HCT116 (cell line): ENCODE measurements at regions not wholly inside any gene's neighbourhood (a gene's known extent, or its start where the extent isn't known, plus 50 kb on each side); places are given as distances from the start of the nearest gene placed in this dataset.

Experiments used
- ATAC-seq: fragments of 200-7000 bp; cut with Tn5 transposase; 2 replicates; pipeline ENCODE4 v1.9.1; 2020; ENCODE audit warnings: mild to moderate bottlenecking, moderate library complexity
- BruUV-seq: library from RNA; stranded (reverse); fragments of 400-500 nt; replicated peaks from 2 replicates; lab custom pipeline; 2021; lab: Mats Ljungman, UMichigan
- CTCF ChIA-PET: fragments of 300-600 bp; sonication (Branson Sonifier 250); formaldehyde crosslinking; loops from one replicate; lab custom pipeline; 2021; ENCODE audit warnings: antibody characterized with exemption; lab: Charles Lee
- POLR2A ChIA-PET: fragments of 300-600, 350-600 bp; sonication (Branson Sonifier 250); formaldehyde crosslinking; loops from one replicate; lab custom pipeline; 2021; ENCODE audit warnings: antibody characterized with exemption; lab: Charles Lee
- RAD21 ChIA-PET, 2 experiments: fragments of 300-600 bp; sonication (Branson Sonifier 250); formaldehyde crosslinking; loops; one replicate each; lab custom pipeline; 2023; ENCODE audit warnings: low total read pairs in 2 of 2; ENCODE audit not compliant: uncharacterized antibody in 2 of 2, unreplicated experiment in 2 of 2, low non-redundant PET in 1 of 2; lab: Charles Lee
- DNase-seq: peaks from one replicate; pipeline ENCODE4 v3.0.0-alpha.2; 2010; ENCODE audit warnings: low read depth, low spot score
- H2AFZ ChIP-seq: fragments of 200-600 bp; shearing (Covaris generic), sonication (generic); 2 replicates; pipeline ENCODE4 v1.6.1; 2017; ENCODE audit warnings: low read depth, mixed run types, mixed read lengths, antibody characterized with exemption, low read length; ENCODE audit not compliant: poor library complexity, severe bottlenecking
- H3K27ac ChIP-seq: 2 replicates; pipeline ENCODE4 v1.5.1; 2012; ENCODE audit warnings: low read depth, low read length
- H3K27me3 ChIP-seq: fragments of 200-600 bp; sonication (generic); 2 replicates; pipeline ENCODE4 v1.6.1; 2016; ENCODE audit warnings: mixed run types, low read length, mixed read lengths; ENCODE audit not compliant: insufficient read depth
- H3K36me3 ChIP-seq, 2 experiments: fragments of 200-500 bp in 1 of 2; fragments of 200-600 bp in 1 of 2; sonication (Bioruptor generic) in 1 of 2; sonication (generic) in 1 of 2; 2 replicates each; pipeline versions ENCODE4 v1.5.1 to v1.6.1; 2014 to 2016; ENCODE audit warnings: low read length in 2 of 2, inconsistent platforms in 1 of 2, mixed read lengths in 1 of 2, mixed run types in 1 of 2; ENCODE audit not compliant: insufficient read depth in 2 of 2, control insufficient read depth in 1 of 2
- H3K4me1 ChIP-seq, 2 experiments: fragments of 200-600 bp in 1 of 2; sonication (generic) in 1 of 2; 2 replicates each; pipeline versions ENCODE4 v1.5.1 to v1.6.1; 2012 to 2017; ENCODE audit warnings: low read length in 2 of 2, inconsistent platforms in 1 of 2, mild to moderate bottlenecking in 1 of 2, mixed read lengths in 1 of 2, mixed run types in 1 of 2, moderate library complexity in 1 of 2; ENCODE audit not compliant: insufficient read depth in 2 of 2, control insufficient read depth in 1 of 2
- H3K4me2 ChIP-seq: fragments of 200-600 bp; sonication (generic); 2 replicates; pipeline ENCODE4 v1.6.1; 2017; ENCODE audit warnings: mixed run types, low read length, mixed read lengths
- H3K4me3 ChIP-seq, 2 experiments: fragments of 200-600 bp in 1 of 2; sonication (generic) in 1 of 2; replicated peaks in 1 of 2; 2 replicates each; pipeline ENCODE4 v1.5.1; 2011 to 2016; ENCODE audit warnings: low read length in 2 of 2, control low read depth in 1 of 2, low read depth in 1 of 2, mild to moderate bottlenecking in 1 of 2, mixed read lengths in 1 of 2, mixed run types in 1 of 2
- H3K79me2 ChIP-seq: fragments of 200-600 bp; sonication (generic); 2 replicates; pipeline ENCODE4 v1.6.1; 2017; ENCODE audit warnings: mild to moderate bottlenecking, mixed run types, low read length, moderate library complexity, mixed read lengths; ENCODE audit not compliant: insufficient read depth
- H3K9ac ChIP-seq: fragments of 200-600 bp; sonication (generic); 2 replicates; pipeline ENCODE4 v1.6.1; 2016; ENCODE audit warnings: low read length, mixed read lengths
- H3K9me2 ChIP-seq: fragments of 200-600 bp; sonication (generic), shearing (Covaris generic); 2 replicates; pipeline ENCODE4 v1.6.1; 2017; ENCODE audit warnings: mixed run types, mild to moderate bottlenecking, moderate library complexity; ENCODE audit not compliant: insufficient read depth
- H3K9me3 ChIP-seq, 2 experiments: fragments of 200-500 bp in 1 of 2; fragments of 200-600 bp in 1 of 2; sonication (Bioruptor generic) in 1 of 2; sonication (generic) in 1 of 2; 2 replicates each; pipeline ENCODE4 v1.6.1; 2014 to 2017; ENCODE audit warnings: low read length in 2 of 2, mixed read lengths in 2 of 2, inconsistent platforms in 1 of 2, low read depth in 1 of 2, mild to moderate bottlenecking in 1 of 2, mixed run types in 1 of 2, moderate library complexity in 1 of 2; ENCODE audit not compliant: control insufficient read depth in 1 of 2, insufficient read depth in 1 of 2
- H4K20me1 ChIP-seq: fragments of 200-600 bp; sonication (generic), shearing (Covaris generic); 2 replicates; pipeline ENCODE4 v1.6.1; 2017; ENCODE audit warnings: mixed run types, mild to moderate bottlenecking, moderate library complexity; ENCODE audit not compliant: insufficient read depth
- CEBPB ChIP-seq: IDR thresholded peaks from 2 replicates; pipeline ENCODE4 v1.6.1; 2012; ENCODE audit warnings: low read depth
- EGR1 ChIP-seq: IDR thresholded peaks from 2 replicates; pipeline ENCODE4 v1.6.1; 2012; ENCODE audit warnings: low read depth
- ELF1 ChIP-seq: IDR thresholded peaks from 2 replicates; pipeline ENCODE4 v1.6.1; 2012; ENCODE audit warnings: low read depth, borderline replicate concordance
- EZH2 ChIP-seq: fragments of 200-600 bp; sonication (generic); IDR thresholded peaks from 2 replicates; pipeline ENCODE4 v1.6.1; 2017; ENCODE audit warnings: antibody characterized with exemption, mixed run types
- EZH2phosphoT487 ChIP-seq: fragments of 200-600 bp; IDR thresholded peaks from 2 replicates; pipeline ENCODE4 v1.6.1; 2018; ENCODE audit warnings: antibody characterized with exemption, borderline replicate concordance
- FOSL1 ChIP-seq: IDR thresholded peaks from 2 replicates; pipeline ENCODE4 v1.6.1; 2012; ENCODE audit warnings: low read depth
- JUND ChIP-seq: IDR thresholded peaks from 2 replicates; pipeline ENCODE4 v1.6.1; 2012
- RAD21 ChIP-seq: IDR thresholded peaks from 2 replicates; pipeline ENCODE4 v1.6.1; 2012; ENCODE audit warnings: low read depth, mild to moderate bottlenecking
- SP1 ChIP-seq: IDR thresholded peaks from 2 replicates; pipeline ENCODE4 v1.6.1; 2012; ENCODE audit warnings: low read depth
- TCF7L2 ChIP-seq: IDR thresholded peaks from 2 replicates; pipeline ENCODE4 v1.7.0; 2011; ENCODE audit warnings: borderline replicate concordance, inconsistent platforms; ENCODE audit not compliant: insufficient read depth, insufficient read length; ENCODE audit errors: extremely low read depth
- YY1 ChIP-seq: IDR thresholded peaks from 2 replicates; pipeline ENCODE4 v1.6.1; 2011; ENCODE audit warnings: low read length, low read depth, moderate library complexity, mild to moderate bottlenecking; ENCODE audit not compliant: insufficient replicate concordance; ENCODE audit errors: extremely low read depth
- ZFX ChIP-seq: fragments of 450-650 bp; IDR thresholded peaks from 2 replicates; pipeline ENCODE4 v1.6.1; 2017
- ZNF274 ChIP-seq: fragments of 200-500 bp; sonication (Bioruptor generic); IDR thresholded peaks from 2 replicates; pipeline ENCODE4 v1.6.1; 2014; ENCODE audit warnings: mild to moderate bottlenecking, low read depth, low read length, inconsistent platforms
- intact Hi-C: fragments of 100-400 bp; cut with micrococcal nuclease; formaldehyde crosslinking; loops from 2 replicates; pipeline ENCODE4 v1.10.0; 2022
- TF ChIP-seq, protein P1 (sequence below): IDR thresholded peaks from 2 replicates; pipeline ENCODE4 v1.6.1; 2011; ENCODE audit warnings: mild to moderate bottlenecking, low read length, moderate library complexity; ENCODE audit not compliant: insufficient replicate concordance; ENCODE audit errors: extremely low read depth
- TF ChIP-seq, protein P2 (sequence below): IDR thresholded peaks from 2 replicates; pipeline ENCODE4 v1.6.1; 2012
- TF ChIP-seq, protein P3 (sequence below), 3 experiments: fragments of 200-600 bp in 1 of 3; sonication (generic) in 1 of 3; IDR thresholded peaks in 2 of 3; conservative IDR thresholded peaks in 1 of 3; 2 replicates each; pipeline ENCODE4 v1.5.1; 2012 to 2017; ENCODE audit warnings: low read depth in 2 of 3, low read length in 2 of 3, antibody characterized with exemption in 1 of 3, borderline replicate concordance in 1 of 3, control low read depth in 1 of 3, mild to moderate bottlenecking in 1 of 3, mixed read lengths in 1 of 3, mixed run types in 1 of 3, moderate library complexity in 1 of 3; ENCODE audit not compliant: insufficient read depth in 1 of 3

DNA sequence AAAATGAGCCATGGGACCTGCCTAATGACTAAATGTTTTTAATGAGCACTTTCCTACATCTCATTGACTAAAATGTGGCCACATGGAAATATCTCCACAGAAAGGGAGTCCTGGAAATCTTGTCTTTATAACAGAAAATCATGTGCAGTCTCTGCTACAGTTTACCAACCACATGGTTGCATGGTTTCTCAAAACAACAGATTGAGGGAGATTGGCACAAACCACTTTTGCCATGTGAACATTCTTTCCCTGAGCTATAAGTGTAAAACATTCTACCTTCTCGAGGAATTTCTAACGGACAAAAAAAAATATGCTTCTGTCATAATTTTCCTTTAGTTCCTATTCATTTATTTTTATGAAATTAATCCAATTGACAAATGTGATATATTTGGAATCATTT is 218.9 kb upstream of the SLITRK5 start:
- no peak for ATAC-seq
- no peaks in the 10 kb centered on the region for H3K36me3 ChIP-seq
- H3K79me2 ChIP-seq, result no peaks in the 10 kb centered on the region
- ChIA-PET RAD21 (no interaction called here), POLR2A (no interaction called here), CTCF (no interaction called here)
- H3K9ac ChIP-seq, result no peak overlapping the region
- no peaks in the 10 kb centered on the region for H3K27me3 ChIP-seq
- H3K27ac ChIP-seq, result no peak overlapping the region
- H3K9me3 ChIP-seq, result no peaks in the 10 kb centered on the region
- H2AFZ ChIP-seq, result no peak overlapping the region
- no peaks in the 10 kb centered on the region for H4K20me1 ChIP-seq
- no peak overlapping the region for H3K4me2 ChIP-seq
- no peak for DNase-seq
- BruUV-seq, result no TSS peak
- H3K9me2 ChIP-seq, result no peaks in the 10 kb centered on the region
- H3K4me1 ChIP-seq, result no peaks in the 10 kb centered on the region
- intact Hi-C loops, result no loop called here
- TF ChIP-seq EZH2phosphoT487 (no peak), JUND (no peak), EGR1 (no peak), YY1 (no peak), ZFX (no peak), TCF7L2 (no peak), SP1 (no peak), FOSL1 (no peak), CEBPB (no peak), RAD21 (no peak), ZNF274 (no peak), ELF1 (no peak), EZH2 (no peak)
- TF ChIP-seq, protein P1, sequence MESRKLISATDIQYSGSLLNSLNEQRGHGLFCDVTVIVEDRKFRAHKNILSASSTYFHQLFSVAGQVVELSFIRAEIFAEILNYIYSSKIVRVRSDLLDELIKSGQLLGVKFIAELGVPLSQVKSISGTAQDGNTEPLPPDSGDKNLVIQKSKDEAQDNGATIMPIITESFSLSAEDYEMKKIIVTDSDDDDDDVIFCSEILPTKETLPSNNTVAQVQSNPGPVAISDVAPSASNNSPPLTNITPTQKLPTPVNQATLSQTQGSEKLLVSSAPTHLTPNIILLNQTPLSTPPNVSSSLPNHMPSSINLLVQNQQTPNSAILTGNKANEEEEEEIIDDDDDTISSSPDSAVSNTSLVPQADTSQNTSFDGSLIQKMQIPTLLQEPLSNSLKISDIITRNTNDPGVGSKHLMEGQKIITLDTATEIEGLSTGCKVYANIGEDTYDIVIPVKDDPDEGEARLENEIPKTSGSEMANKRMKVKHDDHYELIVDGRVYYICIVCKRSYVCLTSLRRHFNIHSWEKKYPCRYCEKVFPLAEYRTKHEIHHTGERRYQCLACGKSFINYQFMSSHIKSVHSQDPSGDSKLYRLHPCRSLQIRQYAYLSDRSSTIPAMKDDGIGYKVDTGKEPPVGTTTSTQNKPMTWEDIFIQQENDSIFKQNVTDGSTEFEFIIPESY, result no peak
- TF ChIP-seq, protein P2, sequence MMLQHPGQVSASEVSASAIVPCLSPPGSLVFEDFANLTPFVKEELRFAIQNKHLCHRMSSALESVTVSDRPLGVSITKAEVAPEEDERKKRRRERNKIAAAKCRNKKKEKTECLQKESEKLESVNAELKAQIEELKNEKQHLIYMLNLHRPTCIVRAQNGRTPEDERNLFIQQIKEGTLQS, result no peak
- TF ChIP-seq, protein P3, sequence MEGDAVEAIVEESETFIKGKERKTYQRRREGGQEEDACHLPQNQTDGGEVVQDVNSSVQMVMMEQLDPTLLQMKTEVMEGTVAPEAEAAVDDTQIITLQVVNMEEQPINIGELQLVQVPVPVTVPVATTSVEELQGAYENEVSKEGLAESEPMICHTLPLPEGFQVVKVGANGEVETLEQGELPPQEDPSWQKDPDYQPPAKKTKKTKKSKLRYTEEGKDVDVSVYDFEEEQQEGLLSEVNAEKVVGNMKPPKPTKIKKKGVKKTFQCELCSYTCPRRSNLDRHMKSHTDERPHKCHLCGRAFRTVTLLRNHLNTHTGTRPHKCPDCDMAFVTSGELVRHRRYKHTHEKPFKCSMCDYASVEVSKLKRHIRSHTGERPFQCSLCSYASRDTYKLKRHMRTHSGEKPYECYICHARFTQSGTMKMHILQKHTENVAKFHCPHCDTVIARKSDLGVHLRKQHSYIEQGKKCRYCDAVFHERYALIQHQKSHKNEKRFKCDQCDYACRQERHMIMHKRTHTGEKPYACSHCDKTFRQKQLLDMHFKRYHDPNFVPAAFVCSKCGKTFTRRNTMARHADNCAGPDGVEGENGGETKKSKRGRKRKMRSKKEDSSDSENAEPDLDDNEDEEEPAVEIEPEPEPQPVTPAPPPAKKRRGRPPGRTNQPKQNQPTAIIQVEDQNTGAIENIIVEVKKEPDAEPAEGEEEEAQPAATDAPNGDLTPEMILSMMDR (IDR thresholded peaks at IDR 0.05 in 2 of 3, conservative IDR thresholded peaks at IDR 0.05 in 1 of 3; ENCODE audit: borderline replicate concordance in 1 of 3, insufficient read depth in 1 of 3, low read depth in 2 of 3, low read length in 2 of 3), result no peak
- H3K4me3 ChIP-seq, result no peak overlapping the region
